Transverse colon (tissue), 4 donors: ENCODE measurements at regions not wholly inside any gene's neighbourhood (a gene's known extent, or its start where the extent isn't known, plus 50 kb on each side); places are given as distances from the start of the nearest gene placed in this dataset.

ENCODE experiments used
- DNase-seq: peaks from one replicate; pipeline ENCODE4 v3.0.0-alpha.2; 2019
- H3K27ac ChIP-seq, 4 donors: fragments of 200-600 bp; sonication (generic); 2 replicates each; pipeline ENCODE4 v1.5.1; 2016 to 2018; ENCODE audit warnings: inconsistent platforms in 4 of 4
- H3K27me3 ChIP-seq: fragments of 200-600 bp; sonication (generic); 2 replicates; pipeline ENCODE4 v1.5.1; 2017; ENCODE audit warnings: inconsistent platforms
- H3K36me3 ChIP-seq, 4 donors: fragments of 200-600 bp; sonication (generic); 2 replicates each; pipeline ENCODE4 v1.5.1; 2017 to 2019; ENCODE audit warnings: inconsistent platforms in 4 of 4
- H3K4me1 ChIP-seq, 4 donors: fragments of 200-600 bp; sonication (generic); 2 replicates each; pipeline ENCODE4 v1.5.1; 2017 to 2020; ENCODE audit warnings: inconsistent platforms in 4 of 4
- H3K4me3 ChIP-seq, 4 donors: fragments of 200-600 bp; sonication (generic); 1 replicate in 1 of 4; 2 replicates in 3 of 4; pipeline versions ENCODE4 v1.5.1 to v1.6.1; 2017 to 2019; ENCODE audit warnings: inconsistent platforms in 4 of 4
- H3K9me3 ChIP-seq, 2 donors: fragments of 200-600 bp; sonication (generic); 2 replicates each; pipeline ENCODE4 v1.5.1; 2017 to 2019; ENCODE audit warnings: inconsistent platforms in 2 of 2
- CTCF ChIP-seq, 5 experiments: fragments of 200-600 bp in 3 of 5; fragments of 450-650 bp in 2 of 5; sonication (generic) in 3 of 5; IDR thresholded peaks; 1 replicate in 2 of 5; 2 replicates in 3 of 5; pipeline ENCODE4 v1.5.1; 2016 to 2017; ENCODE audit warnings: antibody characterized with exemption in 5 of 5, inconsistent platforms in 3 of 5, mild to moderate bottlenecking in 2 of 5, moderate library complexity in 1 of 5
- EP300 ChIP-seq: sonication (generic); formaldehyde crosslinking; IDR thresholded peaks from one replicate; pipeline ENCODE4 v1.6.1; 2017; ENCODE audit warnings: antibody characterized with exemption, low read depth
- POLR2A ChIP-seq: fragments of 450-650 bp; IDR thresholded peaks from one replicate; pipeline ENCODE4 v1.6.1; 2016; ENCODE audit warnings: antibody characterized with exemption, mild to moderate bottlenecking, moderate library complexity
- POLR2AphosphoS5 ChIP-seq, 3 donors: sonication (generic); formaldehyde crosslinking; IDR thresholded peaks; one replicate each; pipeline ENCODE4 v1.6.1; 2016; ENCODE audit warnings: antibody characterized with exemption in 3 of 3
- WGBS, 2 donors: methylation state at CpG; one replicate each; pipeline ENCODE4 v1.1.5; 2018; ENCODE audit warnings: low coverage in 1 of 2; 5-methylcytosine and 5-hydroxymethylcytosine counted together
- in situ Hi-C, 4 donors: fragments of 200-750 bp; cut with MboI; loops; one replicate each; pipeline versions ENCODE4 v1.15.0 to v1.15.1; 2017; ENCODE audit warnings: low sequenced_read_pairs in 3 of 4, low pct_ligation_motif_present in 1 of 4, low pct_unique_long_range_greater_than_20kb in 1 of 4
- intact Hi-C: fragments of 100-400 bp; cut with DNase I; formaldehyde crosslinking; loops from one replicate; pipeline ENCODE4 v1.15.1; 2023; ENCODE audit warnings: low total_unique reads

GRCh38 chr5:53783624-53784228 lies 223.3 kb downstream of the NDUFS4 start:
- no peaks in the 10 kb centered on the region for H3K27me3 ChIP-seq
- 85 to 100% methylated on average over 1 to 11 of the region's 11 CpGs for WGBS, 2 donors
- no peaks in the 10 kb centered on the region for H3K9me3 ChIP-seq
- no peak overlapping the region for H3K4me3 ChIP-seq
- H3K36me3 ChIP-seq: no peaks in the 10 kb centered on the region
- H3K27ac ChIP-seq: no peak overlapping the region
- no peak for DNase-seq
- intact Hi-C loops: no loop called here
- TF ChIP-seq POLR2AphosphoS5 (IDR thresholded peaks at IDR 0.05): no peak
- TF ChIP-seq CTCF (IDR thresholded peaks at IDR 0.05): no peak
- no peak for TF ChIP-seq POLR2A
- TF ChIP-seq EP300: no peak
- in situ Hi-C loops: no loop called here
- H3K4me1 ChIP-seq: no peaks in the 10 kb centered on the region

GRCh38 chr5:53784596-53784995 lies 224.2 kb downstream of the NDUFS4 start:
- TF ChIP-seq EP300: no peak
- TF ChIP-seq POLR2A: no peak
- TF ChIP-seq POLR2AphosphoS5 (IDR thresholded peaks at IDR 0.05): no peak
- no peak for TF ChIP-seq CTCF (IDR thresholded peaks at IDR 0.05)
- WGBS, 2 donors: 83 to 86% methylated on average over 1 to 6 of the region's 6 CpGs
- H3K9me3 ChIP-seq: no peaks in the 10 kb centered on the region
- intact Hi-C loops (no loop called here), in situ Hi-C loops (no loop called here)
- no peak for DNase-seq
- no peak overlapping the region for H3K27ac ChIP-seq
- H3K4me3 ChIP-seq: no peak overlapping the region
- no peaks in the 10 kb centered on the region for H3K27me3 ChIP-seq
- H3K36me3 ChIP-seq: no peaks in the 10 kb centered on the region
- no peaks in the 10 kb centered on the region for H3K4me1 ChIP-seq

GRCh38 chr5:53785924-53786323 lies 225.5 kb downstream of the NDUFS4 start:
- no peak for DNase-seq
- 54 to 60% methylated on average over 3 of the region's 3 CpGs for WGBS, 2 donors
- in situ Hi-C loops (no loop called here), intact Hi-C loops (no loop called here)
- TF ChIP-seq POLR2AphosphoS5 (IDR thresholded peaks at IDR 0.05) (no peak), EP300 (no peak), POLR2A (no peak), CTCF (IDR thresholded peaks at IDR 0.05) (no peak)
- Histone ChIP-seq H3K4me3 (no peak overlapping the region), H3K9me3 (no peaks in the 10 kb centered on the region), H3K4me1 (no peaks in the 10 kb centered on the region), H3K36me3 (no peaks in the 10 kb centered on the region), H3K27ac (no peak overlapping the region), H3K27me3 (no peaks in the 10 kb centered on the region)

GRCh38 chr5:53790026-53790425 lies 229.6 kb downstream of the NDUFS4 start:
- DNase-seq: no peak
- Histone ChIP-seq H3K27me3 (no peaks in the 10 kb centered on the region), H3K4me3 (no peak overlapping the region), H3K36me3 (no peaks in the 10 kb centered on the region), H3K4me1 (no peaks in the 10 kb centered on the region), H3K27ac (no peak overlapping the region), H3K9me3 (no peaks in the 10 kb centered on the region)
- 88 to 90% methylated on average over 2 of the region's 2 CpGs for WGBS, 2 donors
- TF ChIP-seq POLR2A: no peak
- no peak for TF ChIP-seq CTCF (IDR thresholded peaks at IDR 0.05)
- TF ChIP-seq POLR2AphosphoS5 (IDR thresholded peaks at IDR 0.05): no peak
- no peak for TF ChIP-seq EP300
- intact Hi-C loops (no loop called here), in situ Hi-C loops (no loop called here)
